Osteoblast (primary cell): ENCODE measurements at regions not wholly inside any gene's neighbourhood (a gene's known extent, or its start where the extent isn't known, plus 50 kb on each side); places are given as distances from the start of the nearest gene placed in this dataset.
"Not testable (repeated sequence)": the region's sequence is repeated elsewhere in the genome, so short reads cannot be mapped to it uniquely, and the experiment has no call there.

Experiments
- DNase-seq: peaks from one replicate; pipeline ENCODE4 v3.0.0; 2011; ENCODE audit warnings: low spot score, mixed read lengths; ENCODE audit not compliant: insufficient read length; ENCODE audit errors: missing footprints
- H2AFZ ChIP-seq: 2 replicates; pipeline ENCODE4 v1.6.0; 2011; ENCODE audit warnings: mild to moderate bottlenecking, low read length
- H3K27ac ChIP-seq: 2 replicates; pipeline ENCODE4 v1.5.1; 2011; ENCODE audit warnings: mild to moderate bottlenecking, low read depth, low read length, moderate library complexity
- H3K27me3 ChIP-seq: 2 replicates; pipeline ENCODE4 v1.6.0; 2012; ENCODE audit warnings: mild to moderate bottlenecking, control low read depth, inconsistent platforms, low read length, moderate library complexity; ENCODE audit not compliant: insufficient read depth
- H3K36me3 ChIP-seq: 2 replicates; pipeline ENCODE4 v1.5.1; 2011; ENCODE audit warnings: mild to moderate bottlenecking, low read length, control low read depth, moderate library complexity; ENCODE audit not compliant: insufficient read depth
- H3K4me1 ChIP-seq: 2 replicates; pipeline ENCODE4 v1.5.1; 2011; ENCODE audit warnings: mild to moderate bottlenecking, low read length, control low read depth, moderate library complexity; ENCODE audit not compliant: insufficient read depth
- H3K4me2 ChIP-seq: 2 replicates; pipeline ENCODE4 v1.6.0; 2011; ENCODE audit warnings: mild to moderate bottlenecking, low read length; ENCODE audit not compliant: insufficient read depth
- H3K4me3 ChIP-seq: fragments of 200-600 bp; sonication (generic); 3 replicates; pipeline ENCODE4 v1.5.1; 2012; ENCODE audit warnings: mild to moderate bottlenecking, low read length, inconsistent platforms; ENCODE audit not compliant: insufficient read depth
- H3K79me2 ChIP-seq: 2 replicates; pipeline ENCODE4 v1.6.0; 2012; ENCODE audit warnings: mild to moderate bottlenecking, low read length, control low read depth, inconsistent platforms; ENCODE audit not compliant: insufficient read depth
- H3K9me3 ChIP-seq: 2 replicates; pipeline ENCODE4 v1.5.1; 2011; ENCODE audit warnings: low read depth, low read length, control low read depth
- H4K20me1 ChIP-seq: 2 replicates; pipeline ENCODE4 v1.6.0; 2012; ENCODE audit warnings: mild to moderate bottlenecking, low read length, control low read depth; ENCODE audit not compliant: insufficient read depth
- TF ChIP-seq, protein P1 (sequence below): IDR thresholded peaks from 2 replicates; pipeline ENCODE4 v1.5.1; 2011; ENCODE audit warnings: mild to moderate bottlenecking, low read depth, low read length, moderate library complexity; ENCODE audit errors: extremely low read depth

DNA sequence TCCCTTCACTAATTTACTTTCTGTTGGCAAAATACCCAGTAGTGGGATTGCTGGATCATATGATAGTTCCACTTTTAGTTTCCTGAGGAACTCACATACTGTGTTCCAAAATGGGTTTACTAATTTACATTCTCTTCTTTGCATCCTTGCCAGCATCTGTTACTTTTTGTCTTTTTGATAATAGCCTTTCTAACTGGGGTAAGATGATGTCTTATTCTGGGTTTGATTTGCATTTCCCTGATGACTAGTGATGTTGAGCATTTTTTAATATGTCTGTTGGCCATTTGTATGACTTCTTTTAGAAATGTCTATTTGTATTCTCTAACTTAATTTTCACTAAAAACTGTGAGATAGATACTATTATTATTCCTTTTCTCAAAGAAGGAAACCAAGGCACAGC, 411.7 kb downstream of the SOCS6 start:
- no peaks in the 10 kb centered on the region for H3K79me2 ChIP-seq
- peaks cover 2% of the 10 kb centered on the region for H3K9me3 ChIP-seq
- H3K4me2 ChIP-seq = no peak overlapping the region
- no peak overlapping the region for H2AFZ ChIP-seq
- DNase-seq = no peak
- H4K20me1 ChIP-seq = no peaks in the 10 kb centered on the region
- no peak overlapping the region for H3K4me3 ChIP-seq
- no peaks in the 10 kb centered on the region for H3K27me3 ChIP-seq
- no peak overlapping the region for H3K27ac ChIP-seq
- no peaks in the 10 kb centered on the region for H3K4me1 ChIP-seq
- no peaks in the 10 kb centered on the region for H3K36me3 ChIP-seq
- TF ChIP-seq, protein P1, sequence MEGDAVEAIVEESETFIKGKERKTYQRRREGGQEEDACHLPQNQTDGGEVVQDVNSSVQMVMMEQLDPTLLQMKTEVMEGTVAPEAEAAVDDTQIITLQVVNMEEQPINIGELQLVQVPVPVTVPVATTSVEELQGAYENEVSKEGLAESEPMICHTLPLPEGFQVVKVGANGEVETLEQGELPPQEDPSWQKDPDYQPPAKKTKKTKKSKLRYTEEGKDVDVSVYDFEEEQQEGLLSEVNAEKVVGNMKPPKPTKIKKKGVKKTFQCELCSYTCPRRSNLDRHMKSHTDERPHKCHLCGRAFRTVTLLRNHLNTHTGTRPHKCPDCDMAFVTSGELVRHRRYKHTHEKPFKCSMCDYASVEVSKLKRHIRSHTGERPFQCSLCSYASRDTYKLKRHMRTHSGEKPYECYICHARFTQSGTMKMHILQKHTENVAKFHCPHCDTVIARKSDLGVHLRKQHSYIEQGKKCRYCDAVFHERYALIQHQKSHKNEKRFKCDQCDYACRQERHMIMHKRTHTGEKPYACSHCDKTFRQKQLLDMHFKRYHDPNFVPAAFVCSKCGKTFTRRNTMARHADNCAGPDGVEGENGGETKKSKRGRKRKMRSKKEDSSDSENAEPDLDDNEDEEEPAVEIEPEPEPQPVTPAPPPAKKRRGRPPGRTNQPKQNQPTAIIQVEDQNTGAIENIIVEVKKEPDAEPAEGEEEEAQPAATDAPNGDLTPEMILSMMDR = no peak

DNA sequence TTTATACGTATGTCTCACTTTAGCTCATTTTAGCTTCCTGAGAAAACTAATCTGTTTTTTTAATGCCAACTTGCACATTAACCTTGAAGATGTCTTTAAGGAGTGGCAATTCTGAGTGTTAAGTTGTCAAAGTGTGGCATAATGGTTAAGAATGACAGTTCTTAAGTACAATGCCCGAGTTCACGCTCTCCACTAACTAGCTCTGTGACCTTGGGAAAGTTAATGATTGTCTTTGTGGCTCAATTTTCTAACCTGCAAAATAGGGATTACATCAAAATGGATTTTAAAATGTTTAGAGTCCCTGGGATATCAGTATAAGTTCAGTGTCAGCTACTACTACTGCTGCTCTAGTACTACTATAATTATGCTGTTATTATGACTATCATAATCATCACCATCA, 409.7 kb downstream of the SOCS6 start:
- no peaks in the 10 kb centered on the region for H4K20me1 ChIP-seq
- H3K4me2 ChIP-seq = no peak overlapping the region
- H3K9me3 ChIP-seq = no peaks in the 10 kb centered on the region
- H3K4me3 ChIP-seq = no peak overlapping the region
- TF ChIP-seq, protein P1 = no peak
- H2AFZ ChIP-seq = no peak overlapping the region
- DNase-seq = no peak
- H3K27me3 ChIP-seq = no peaks in the 10 kb centered on the region
- H3K27ac ChIP-seq = no peak overlapping the region
- H3K4me1 ChIP-seq = no peaks in the 10 kb centered on the region
- H3K79me2 ChIP-seq = no peaks in the 10 kb centered on the region
- no peaks in the 10 kb centered on the region for H3K36me3 ChIP-seq

DNA sequence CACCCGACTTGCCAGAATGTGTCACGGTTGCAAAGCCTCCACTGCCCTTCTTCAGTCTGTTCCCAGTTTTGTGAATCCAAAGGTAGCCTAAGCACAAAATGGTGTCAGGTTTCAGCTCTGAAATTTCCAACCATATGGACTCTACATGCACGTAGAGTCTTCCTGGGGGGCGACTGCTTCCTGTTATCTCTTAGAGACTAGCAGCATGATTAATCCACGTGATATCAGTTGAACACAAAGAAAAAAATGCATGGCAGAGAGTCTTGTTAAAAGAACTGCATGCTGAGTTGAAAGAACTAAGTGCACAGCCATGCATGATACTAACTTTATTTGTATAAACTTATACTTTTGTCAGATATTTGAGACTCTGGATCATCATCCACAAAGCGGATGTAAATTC, 404.4 kb downstream of the SOCS6 start:
- Histone ChIP-seq H3K9me3 (no peaks in the 10 kb centered on the region), H3K79me2 (no peaks in the 10 kb centered on the region), H3K36me3 (no peaks in the 10 kb centered on the region), H3K4me3 (no peak overlapping the region), H2AFZ (no peak overlapping the region), H4K20me1 (no peaks in the 10 kb centered on the region), H3K4me2 (no peak overlapping the region), H3K27me3 (no peaks in the 10 kb centered on the region), H3K4me1 (no peaks in the 10 kb centered on the region), H3K27ac (no peak overlapping the region)
- no peak for DNase-seq
- TF ChIP-seq, protein P1 = no peak

DNA sequence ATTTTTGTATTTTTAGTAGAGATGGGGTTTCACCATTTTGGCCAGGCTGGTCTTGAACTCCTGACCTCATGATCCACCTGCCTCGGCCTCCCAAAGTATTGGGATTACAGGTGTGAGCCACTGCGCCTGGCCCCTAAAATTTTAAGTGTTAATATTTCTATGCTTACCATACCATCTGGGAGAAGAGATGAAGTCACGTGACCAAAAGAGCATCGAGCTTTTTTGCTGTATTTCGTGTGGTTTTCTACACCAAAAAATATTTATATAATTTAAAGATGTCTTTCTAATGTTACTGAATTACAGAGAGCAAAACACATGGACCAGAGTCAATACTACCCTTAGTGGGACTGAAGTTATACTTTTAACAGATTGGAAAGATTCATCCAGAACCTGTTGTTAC, 400.9 kb downstream of the SOCS6 start:
- H3K79me2 ChIP-seq, H3K27me3 ChIP-seq, H3K9me3 ChIP-seq, DNase-seq, H3K4me1 ChIP-seq, H3K27ac ChIP-seq, H3K4me3 ChIP-seq, H3K4me2 ChIP-seq, H2AFZ ChIP-seq, H4K20me1 ChIP-seq, H3K36me3 ChIP-seq: not testable (repeated sequence)

DNA sequence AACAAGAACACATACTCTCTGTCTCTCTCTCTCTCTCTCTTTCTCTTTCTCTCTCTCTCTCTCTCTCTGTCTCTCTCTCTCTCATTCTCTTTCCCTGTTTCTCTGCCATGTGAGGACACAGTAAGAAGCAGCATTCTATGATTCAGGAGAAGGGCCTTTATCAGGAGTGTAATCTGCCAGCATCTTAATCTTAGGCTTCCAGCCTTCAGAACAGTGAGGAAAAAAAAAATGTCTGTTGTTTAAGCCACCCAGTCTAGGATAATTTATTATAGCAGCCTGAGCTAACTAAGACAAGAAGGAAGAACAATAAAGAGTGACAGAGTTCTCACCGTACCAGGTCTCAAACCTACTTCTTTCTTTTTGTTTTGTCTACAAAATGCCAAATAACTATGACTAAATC, 399.4 kb downstream of the SOCS6 start:
- Histone ChIP-seq H3K27ac (no peak overlapping the region), H3K27me3 (no peaks in the 10 kb centered on the region), H3K79me2 (no peaks in the 10 kb centered on the region), H3K4me3 (no peak overlapping the region), H3K36me3 (no peaks in the 10 kb centered on the region), H3K4me1 (no peaks in the 10 kb centered on the region), H3K9me3 (no peaks in the 10 kb centered on the region), H3K4me2 (no peak overlapping the region), H4K20me1 (no peaks in the 10 kb centered on the region), H2AFZ (no peak overlapping the region)
- TF ChIP-seq, protein P1 = no peak
- no peak for DNase-seq
